Stimulated activated CD8-positive, alpha-beta memory T cell treated with anti-CD3 and anti-CD28 coated beads, Interleukin-4, amount 100 ng/mL, for 48 hours (primary cell): ENCODE measurements at regions not wholly inside any gene's neighbourhood (a gene's known extent, or its start where the extent isn't known, plus 50 kb on each side); places are given as distances from the start of the nearest gene placed in this dataset.

ENCODE experiments used
- DNase-seq: peaks from one replicate; pipeline ENCODE4 v3.0.0-alpha.2; 2020

DNA sequence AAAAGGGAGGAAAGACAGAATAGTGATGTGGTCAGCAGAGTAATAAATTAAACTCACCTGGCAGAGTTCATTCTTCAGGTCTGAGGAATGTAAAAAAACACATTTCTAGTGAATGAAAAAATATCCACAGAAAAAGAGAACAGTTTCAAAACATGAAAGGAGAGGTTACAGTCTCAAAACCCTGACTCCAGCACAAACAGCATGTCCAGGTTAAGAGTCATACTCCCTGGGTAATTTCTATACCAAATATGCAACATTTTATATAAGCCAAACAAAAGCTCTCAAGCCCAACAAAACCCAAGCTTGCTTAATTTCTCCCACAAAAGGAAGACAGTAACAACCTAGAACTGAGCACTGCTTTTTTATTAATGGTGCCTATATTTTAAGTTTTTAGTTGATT lies 173.0 kb downstream of the NTMT2 start:
- no peak for DNase-seq

DNA sequence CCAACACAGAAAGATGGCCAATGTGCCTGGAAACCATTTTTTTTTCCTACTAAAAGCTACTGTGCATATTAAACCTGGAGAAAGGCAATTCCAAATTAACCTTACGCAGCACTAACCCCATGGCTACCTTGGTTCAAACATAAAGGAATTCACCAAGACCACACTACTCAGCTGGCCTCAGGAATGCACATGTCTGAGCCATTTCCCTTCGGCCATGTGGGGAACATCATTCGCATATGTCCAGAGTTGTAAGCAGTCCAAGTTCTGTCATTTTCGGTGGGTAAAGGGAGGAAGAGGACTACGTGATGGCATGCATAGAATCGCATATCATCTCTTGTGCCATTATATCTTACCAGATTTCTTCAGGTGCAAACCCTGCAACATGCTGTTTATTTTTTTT lies 175.4 kb downstream of the NTMT2 start:
- DNase-seq = no peak

DNA sequence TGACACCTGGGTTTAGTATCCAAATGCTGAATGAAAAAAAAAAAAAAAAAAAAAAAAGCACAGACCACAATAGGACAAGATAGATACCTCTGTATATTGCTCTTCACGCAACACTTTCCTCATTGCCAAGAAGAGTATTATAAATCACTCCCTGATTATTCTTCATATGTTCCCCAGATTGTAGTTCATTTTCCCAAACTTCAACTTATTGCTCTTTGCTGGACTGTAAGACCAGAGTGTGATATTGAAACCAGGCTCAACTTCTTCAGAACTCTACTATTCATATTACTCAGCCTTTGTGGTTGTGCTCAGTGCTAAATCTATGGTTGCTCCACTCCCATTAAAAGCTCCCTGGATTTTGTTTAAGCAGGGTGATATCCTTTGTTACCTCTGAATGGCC lies 180.4 kb downstream of the NTMT2 start:
- no peak for DNase-seq

DNA sequence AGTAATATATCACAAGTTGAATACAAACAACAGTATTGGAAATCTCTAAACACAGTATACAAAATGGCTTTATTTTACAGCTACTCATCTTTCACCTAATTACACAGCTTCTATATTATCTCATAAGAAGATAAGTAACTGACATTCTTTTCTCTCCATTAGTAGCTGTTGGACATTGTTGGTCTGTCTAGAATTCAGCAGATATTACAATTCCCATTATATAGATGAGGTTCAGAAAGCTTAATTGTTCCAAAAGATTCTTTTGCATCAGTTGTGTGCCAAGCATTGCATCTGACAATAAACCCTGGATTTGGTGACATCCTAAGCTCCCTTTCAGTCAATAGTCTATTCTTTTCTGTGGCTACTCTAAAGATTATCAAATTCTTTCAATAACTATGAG lies 187.0 kb downstream of the NTMT2 start:
- DNase-seq = no peak

DNA sequence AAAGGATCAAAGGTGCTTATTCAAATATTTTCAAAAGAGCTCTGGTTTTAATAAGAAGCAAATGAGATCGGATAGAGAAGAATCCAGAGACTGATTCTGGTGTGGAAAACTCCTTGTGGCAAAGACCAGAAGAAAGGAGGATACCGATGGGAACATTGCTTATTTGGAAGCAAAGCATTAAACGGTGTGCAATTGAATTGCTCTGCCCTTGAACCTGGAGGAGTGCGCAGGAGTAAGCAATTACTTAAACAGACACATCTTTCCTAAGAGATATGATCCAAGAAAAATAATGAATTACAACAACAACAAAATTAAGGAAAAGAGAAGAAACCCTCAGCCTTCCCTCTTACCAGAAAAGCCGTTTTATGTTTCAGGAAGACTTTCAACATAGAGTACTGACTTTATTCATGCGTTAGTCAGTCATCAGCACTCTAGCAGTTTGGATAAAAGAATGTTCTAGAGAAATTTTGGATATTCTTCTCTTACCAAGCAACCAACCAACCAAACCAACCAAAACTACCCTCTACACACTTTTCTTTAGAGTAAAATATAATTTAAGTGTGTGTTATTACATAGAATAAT lies 191.7 kb downstream of the NTMT2 start:
- no peak for DNase-seq

DNA sequence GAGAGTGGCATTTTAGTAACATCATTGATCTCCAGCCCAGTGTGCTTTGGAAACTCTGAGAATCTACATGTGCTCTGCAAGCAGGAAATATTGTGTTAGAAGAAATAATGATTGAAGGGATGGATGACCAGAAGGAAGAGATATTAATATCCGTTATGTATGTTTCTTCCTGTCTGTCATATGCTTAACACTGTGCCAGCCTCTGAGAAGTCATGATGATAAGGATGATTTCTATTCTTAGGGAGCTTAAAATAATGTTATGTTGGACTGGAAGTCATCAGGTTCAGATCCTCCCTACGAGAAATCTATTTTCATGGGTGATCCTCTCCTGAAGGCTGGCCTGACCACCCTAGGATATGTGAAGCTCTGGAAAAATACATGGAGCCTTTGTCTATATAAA lies 192.4 kb upstream of the GORAB start:
- DNase-seq = no peak

DNA sequence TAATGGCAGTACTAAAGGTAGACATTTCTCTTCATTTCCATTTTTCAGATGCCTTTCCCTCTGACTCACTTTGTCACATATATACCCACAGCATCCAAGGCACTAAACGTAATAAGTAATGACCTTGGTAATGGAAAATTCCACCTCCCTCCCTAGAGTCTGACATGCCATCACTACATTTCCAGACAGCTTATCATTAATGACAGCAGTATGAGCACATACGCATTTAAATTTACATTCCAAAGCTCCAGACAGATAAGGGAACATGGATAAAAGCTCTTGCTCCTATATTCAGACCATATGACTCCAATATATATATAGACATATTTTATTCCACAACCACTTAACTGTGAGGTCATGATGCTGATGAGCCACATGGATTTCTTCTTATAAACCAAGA lies 191.7 kb upstream of the GORAB start:
- DNase-seq = no peak

DNA sequence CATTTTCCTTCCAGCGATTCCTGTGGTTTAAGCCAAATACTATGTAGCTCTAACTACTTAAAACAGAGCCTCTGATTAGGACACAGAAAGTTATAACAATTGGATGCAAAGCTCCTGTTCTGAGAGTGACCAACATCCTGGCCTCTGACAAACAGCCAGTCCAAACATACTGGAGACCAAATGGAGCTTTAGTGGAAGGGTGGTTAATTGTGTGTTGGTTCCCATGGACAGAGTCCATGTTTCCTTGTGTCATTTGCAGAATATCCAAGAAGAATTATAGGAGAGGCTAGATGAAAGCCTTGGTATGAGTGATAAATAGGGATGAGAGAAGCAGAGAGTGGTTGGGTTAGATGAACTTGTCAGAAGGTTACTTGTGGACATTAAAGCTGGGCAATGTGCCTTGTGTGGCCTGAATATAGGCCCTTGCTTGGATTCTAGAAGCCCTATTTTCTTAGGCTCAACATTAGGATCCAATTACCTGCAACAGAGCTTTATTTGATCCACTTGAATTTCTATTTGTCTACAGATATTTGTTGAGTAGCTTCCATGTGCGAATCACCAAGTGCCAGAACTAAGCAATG lies 180.5 kb upstream of the GORAB start:
- DNase-seq = no peak

DNA sequence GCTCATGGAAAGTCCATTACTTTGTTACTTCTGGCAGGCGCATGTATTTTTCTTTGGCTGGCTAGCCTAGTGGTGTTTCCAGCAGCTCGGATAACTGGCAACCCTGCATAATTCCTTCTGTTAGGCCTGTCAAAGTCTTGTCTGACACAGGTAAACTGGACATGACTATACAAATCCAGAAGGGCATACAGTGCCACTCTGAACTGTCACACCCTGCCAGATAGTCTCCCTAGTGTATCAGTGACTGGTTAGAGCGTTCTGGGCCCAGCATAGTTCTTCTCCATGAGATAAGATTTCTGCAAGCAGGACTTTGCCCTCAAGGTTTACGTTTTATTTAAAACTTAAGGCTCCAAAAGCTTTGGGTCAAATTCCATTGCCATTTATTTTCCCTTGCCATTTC lies 177.7 kb upstream of the GORAB start:
- no peak for DNase-seq

DNA sequence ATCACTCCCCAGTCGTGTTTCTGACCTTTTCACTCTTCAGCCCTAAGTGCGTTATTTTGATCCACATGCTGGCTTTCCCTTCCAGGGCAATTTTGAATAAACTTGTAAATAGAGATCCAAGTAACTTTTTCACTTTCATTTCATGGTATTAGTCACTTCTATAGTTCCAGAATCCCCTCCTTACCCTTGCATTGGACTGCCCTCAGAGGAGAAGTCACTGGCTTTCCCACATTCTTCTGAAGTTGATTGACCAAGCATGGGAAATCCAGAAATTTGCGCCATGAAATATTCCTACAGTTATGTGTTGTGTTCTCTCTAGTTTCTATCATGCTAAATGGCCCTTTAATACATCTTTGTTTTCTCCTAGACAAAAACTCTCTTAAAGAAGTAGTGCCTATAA lies 177.3 kb upstream of the GORAB start:
- DNase-seq = no peak

DNA sequence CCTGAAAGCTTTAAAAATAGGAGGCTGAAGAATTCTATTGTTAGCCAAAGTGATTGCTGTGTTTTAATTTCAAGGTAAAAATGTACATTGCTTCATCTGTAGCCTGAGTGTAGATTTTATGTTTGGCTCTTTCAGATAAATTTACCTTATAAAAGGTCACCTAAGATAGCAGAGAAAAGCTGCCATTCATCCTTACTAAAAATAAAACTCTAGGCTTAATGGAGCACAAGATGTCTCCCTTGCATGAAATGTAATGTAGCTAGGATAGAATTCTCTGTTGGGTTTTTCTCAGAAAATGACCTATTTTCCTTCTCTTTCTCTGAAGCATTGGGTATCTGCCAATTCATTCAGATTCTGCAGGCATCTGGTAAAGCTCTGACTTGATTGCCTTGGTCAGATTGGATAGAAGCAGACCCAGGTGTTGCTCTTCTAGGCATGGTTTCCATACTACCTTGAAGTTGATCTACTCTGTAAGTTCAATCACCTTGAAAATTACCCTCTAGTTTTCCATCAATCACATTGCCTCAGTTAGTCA lies 176.6 kb upstream of the GORAB start:
- DNase-seq = no peak

DNA sequence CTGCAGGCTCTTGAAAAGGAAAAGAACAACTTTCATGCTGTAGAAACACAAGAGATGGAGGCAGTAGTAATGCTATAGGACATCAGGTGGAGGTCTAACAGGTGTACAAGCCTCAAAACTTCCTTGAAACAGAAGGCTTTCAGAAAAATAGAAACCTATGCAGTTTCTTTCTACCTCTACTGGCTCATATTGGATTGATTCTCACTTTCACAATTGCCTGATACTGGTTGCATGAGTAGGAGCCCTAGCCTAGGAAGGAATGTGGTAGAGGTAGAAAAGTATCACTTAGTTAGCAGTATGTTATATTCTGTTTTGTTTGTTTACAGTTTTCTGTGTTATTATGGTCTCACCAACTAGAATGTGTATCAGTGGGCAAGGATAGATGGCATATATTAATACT lies 175.4 kb upstream of the GORAB start:
- no peak for DNase-seq

DNA sequence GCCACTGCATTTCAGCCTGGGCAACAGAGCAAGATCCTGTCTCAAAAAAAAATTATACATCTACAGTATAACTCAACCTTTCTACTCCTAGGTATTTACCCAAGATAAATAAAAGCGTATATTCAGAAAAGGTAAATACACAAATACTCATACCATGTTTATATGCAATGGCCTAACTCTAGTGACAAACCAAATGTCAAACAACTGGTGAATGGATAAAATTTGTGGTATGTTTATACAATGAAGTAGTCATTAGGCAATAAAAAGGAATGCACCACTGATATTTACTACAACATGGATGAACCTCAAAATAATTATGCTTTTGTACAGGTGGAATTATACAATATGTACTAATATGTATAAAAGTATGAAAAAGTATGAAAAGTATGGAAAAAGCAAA lies 174.2 kb upstream of the GORAB start:
- DNase-seq = no peak

DNA sequence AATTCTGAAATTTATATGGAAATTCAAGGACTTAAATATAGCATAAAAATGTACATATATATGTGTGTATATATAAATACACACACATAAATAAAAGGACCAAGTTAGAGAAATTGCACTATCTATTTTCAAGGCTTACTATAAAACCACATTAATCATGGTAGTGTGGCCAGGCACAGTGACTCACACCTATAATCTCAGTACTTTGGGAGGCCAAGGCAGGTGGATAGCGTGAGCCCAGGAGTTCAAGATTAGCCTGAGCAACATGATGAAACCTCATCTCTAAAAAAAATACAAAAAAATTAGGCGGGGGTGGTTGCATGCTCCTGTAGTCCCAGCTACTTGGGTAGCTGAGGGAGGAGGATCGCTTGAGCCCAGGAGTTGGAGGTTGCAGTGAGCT lies 171.4 kb upstream of the GORAB start:
- no peak for DNase-seq

DNA sequence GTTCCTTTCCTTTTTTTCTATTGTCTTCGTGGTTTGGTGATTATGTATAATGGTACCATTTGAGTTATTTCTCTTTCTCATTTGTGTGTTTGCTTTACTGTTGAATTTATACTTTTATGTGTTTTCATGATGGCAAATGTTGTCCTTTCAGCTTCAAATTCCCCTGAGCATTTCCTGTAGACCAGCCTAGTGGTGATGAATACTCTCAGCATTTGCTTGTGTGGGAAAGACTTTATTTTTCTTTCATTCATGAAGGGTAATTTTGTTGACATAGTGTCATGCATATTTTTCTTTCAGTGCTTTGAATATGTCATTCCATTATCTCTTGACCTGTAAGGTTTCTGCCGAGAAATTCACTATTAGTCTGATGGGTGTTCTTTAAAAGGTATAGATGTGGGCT lies 166.6 kb upstream of the GORAB start:
- DNase-seq = no peak

DNA sequence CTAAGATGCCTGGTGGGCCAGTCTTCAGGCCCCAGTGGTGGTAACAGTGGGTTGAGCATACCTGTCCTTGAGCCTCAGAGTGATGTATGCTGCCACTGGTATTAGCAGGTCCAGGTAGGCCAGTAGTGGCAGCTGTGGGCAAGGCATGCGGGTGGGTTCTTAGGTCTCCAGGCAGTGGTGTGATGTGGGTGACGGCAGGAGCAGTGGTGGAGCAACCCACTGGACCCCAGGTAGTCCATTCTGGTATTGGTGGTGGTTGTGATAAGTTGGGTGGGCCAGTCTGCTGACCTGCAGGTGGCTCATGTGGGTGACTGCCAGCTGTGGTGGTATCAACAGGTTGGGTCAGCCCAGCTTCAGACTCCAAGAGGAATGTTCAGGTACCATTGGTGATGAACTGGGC lies 165.0 kb upstream of the GORAB start:
- no peak for DNase-seq

DNA sequence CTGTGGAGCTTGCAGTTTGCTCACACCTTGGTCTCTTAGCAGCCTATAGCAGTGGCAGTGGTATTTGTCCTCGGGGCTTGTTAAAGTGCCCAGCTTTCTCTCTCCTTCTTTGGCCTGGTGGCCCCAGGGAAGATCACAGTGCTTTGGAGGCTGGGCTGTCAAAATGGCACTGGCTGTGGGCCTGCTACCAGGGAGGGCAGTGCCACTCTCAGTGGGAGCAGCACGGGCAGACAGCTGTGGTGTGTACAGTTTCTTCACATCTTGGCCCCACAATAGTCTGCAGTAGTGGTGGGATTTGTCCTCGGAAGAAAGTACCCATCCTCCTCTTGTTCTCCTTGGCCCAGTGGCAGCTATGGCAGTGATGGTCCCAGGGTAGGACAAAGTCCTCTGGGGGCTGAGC lies 164.4 kb upstream of the GORAB start:
- no peak for DNase-seq

DNA sequence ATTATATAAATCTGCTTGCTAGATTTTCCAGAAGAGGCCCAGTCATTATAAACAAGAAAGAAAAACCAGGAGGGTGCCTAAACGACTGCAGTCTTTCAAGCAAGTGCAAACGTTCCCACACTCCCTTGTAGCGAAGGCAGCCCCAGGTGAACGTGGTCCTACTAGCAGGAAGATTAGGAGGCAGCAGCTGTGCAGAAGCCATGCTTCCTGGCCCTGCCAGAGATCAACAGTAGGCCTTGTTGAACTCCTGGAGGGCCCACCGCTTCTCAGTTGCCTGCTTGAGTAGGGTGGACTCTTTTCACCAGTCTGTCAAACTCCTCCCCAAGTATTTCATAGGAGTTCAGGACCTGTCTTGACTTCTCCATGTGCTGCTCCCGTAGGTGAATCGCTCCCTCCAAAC lies 163.0 kb upstream of the GORAB start:
- DNase-seq = no peak

DNA sequence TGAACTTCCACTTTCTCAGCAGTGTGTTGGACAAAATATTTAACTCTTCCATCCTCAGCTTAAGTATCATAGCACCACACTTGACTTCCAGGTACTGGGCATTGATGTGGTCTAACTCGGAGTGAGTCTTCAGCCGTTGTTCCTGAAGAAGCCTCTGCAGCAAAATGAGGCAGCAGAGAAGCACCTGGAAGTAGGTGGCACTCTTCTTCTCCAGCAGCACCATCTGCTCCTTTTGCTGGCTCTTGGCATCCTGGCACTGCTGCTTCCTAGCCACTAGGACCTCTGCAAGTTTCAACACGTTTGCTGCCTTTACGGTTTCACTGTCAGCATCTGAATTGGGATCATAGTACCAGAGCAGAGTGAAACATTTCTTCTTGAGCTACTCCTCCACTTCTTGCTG lies 162.5 kb upstream of the GORAB start:
- no peak for DNase-seq

DNA sequence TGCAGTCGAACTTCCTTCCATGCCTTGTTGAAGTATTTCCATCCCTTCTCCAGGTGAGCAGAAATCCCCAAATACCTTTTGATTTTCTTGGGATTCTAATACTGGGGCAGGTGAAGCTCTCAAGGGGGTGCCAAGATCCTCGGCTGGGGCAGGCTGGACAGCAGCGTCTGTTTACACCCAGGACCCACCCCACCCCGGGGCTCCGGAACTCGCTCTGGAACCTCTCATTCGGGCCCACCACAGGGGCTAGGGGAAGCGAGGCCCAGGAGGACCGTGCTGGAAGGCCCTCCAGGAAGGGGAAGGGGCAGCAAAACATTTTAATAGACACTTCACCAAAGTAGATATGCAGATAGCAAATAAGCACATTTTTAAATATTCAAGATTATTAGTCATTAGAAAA lies 161.9 kb upstream of the GORAB start:
- no peak for DNase-seq

DNA sequence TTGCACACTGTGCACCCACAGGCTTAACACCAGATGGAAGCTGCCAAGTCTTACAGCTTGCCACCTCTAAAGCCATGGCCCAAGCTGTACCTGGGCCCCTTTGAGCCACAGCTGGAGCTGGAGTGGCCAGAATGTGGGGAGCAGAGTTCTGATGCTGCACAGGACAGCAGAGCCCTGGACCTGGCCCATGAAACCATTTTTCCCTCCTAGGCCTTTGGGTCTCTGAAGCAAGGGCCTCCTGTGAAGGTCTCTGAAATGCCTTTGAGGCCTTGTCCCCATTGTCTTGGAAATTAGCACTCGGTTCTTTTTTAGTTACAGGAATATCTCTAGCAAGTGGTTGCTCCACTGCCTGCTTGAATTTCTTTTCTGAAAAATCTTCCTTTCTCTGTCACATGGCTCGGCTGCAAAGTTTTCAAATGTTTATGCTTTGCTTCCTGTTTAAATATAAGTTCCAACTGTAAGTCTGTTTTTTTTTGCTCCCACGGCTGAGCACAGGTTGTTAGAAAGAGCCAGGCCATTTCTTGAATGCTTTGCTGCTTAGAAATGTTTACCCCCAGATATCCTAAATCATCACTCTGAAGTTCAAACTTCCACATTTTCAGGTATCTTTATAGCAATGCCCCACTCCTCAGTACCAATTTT lies 156.8 kb upstream of the GORAB start:
- DNase-seq = no peak

DNA sequence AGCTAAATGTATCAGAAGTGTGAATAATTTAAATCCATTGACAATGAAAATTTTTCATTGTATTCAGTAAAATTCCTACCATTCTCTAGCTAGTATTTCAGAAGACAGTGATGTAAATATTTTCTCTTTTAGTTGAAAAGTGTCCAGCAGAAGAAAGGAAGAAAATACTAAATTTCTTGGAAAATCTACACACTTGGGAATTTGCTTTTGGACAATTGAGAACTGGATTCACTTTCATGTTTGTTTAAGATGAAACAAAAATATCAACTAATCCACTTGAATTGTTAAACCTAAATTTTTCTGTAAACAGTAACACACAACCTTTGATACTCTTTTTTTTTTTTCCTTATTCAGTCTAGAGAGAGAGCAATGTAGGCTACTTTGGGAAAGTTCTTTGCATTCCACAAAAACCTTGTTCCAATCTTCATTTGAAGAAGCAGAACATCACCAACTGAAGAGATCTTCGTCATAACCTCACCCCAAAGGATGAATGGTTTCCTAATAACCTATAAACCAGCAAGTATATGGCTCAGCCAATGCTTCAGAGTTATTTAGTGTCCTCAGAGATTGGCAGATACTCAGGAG lies 155.1 kb upstream of the GORAB start:
- DNase-seq = no peak

DNA sequence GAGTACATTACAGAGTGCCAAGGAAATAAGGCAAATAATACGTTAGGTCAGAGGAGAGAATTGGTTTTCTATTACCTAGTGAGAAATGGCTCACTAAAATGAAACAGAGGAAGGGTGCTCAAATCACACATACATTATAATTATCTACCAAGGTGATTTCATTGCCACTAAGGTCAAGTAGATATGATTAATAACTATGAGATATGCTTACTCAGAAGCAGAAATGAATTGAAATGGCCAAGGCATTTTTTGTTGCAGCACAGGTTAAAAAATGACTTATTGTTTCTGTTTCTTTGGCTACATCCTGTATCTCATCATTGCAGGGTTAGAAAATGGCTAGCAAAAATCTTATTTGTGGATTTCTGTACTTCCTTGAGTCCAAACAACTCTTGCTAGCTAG lies 154.5 kb upstream of the GORAB start:
- DNase-seq = no peak

DNA sequence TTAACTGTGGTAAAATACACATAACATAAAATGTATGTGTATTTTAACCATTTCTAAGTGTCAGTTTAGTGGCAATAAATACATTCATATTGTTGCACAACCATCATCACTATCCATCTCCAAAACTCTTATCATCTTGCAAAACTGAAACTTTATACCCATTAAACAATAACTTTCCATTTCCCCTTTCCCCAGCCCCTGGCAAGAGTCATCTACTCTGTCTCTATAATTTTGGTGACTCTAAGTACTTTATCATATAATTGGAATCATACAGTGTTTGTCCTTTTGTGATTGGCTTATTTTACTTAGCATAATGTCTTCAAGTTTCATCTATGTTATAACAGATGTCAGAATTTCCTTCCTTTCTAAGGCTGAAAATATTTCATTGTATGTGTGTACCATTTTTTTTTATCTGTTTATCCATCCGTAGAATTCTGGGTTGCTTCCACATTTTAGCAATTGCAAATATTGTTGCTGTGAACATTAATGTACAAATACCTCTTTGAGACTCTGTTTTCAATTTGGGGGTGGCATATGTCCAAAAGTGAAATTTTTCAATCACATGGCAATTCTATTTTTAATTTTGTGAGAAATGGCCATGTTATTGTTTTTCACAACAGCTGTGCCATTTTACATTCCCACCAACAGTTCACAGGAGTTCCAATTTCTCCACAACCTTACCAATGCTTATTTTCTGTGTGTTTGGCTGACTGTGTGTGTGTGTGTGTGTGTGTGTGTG lies 153.9 kb upstream of the GORAB start:
- no peak for DNase-seq
